Neural progenitor cell (in vitro differentiated cells): ENCODE measurements at regions not wholly inside any gene's neighbourhood (a gene's known extent, or its start where the extent isn't known, plus 50 kb on each side); places are given as distances from the start of the nearest gene placed in this dataset.

ENCODE experiments used
- DNase-seq: peaks from one replicate; pipeline ENCODE4 v3.0.0-alpha.2; 2016; ENCODE audit warnings: low spot score
- H2AFZ ChIP-seq: fragments of 200-600 bp; sonication (generic); replicated peaks from 2 replicates; pipeline ENCODE4 v1.6.1; 2016; ENCODE audit warnings: antibody characterized with exemption
- H3F3A ChIP-seq: fragments of 200-600 bp; sonication (generic); 2 replicates; pipeline ENCODE4 v1.6.1; 2016; ENCODE audit warnings: antibody characterized with exemption, low read depth
- H3K27ac ChIP-seq: fragments of 200-600 bp; sonication (generic); 2 replicates; pipeline ENCODE4 v1.5.1; 2016; ENCODE audit warnings: mild to moderate bottlenecking
- H3K27me3 ChIP-seq: fragments of 200-600 bp; sonication (generic); 2 replicates; pipeline ENCODE4 v1.6.1; 2016; ENCODE audit warnings: mild to moderate bottlenecking, moderate library complexity
- H3K36me3 ChIP-seq: fragments of 200-600 bp; sonication (generic); 2 replicates; pipeline ENCODE4 v1.5.1; 2016
- H3K4me1 ChIP-seq: fragments of 200-600 bp; sonication (generic); 2 replicates; pipeline ENCODE4 v1.6.1; 2016; ENCODE audit warnings: mixed run types
- H3K4me2 ChIP-seq: fragments of 200-600 bp; sonication (generic); 2 replicates; pipeline ENCODE4 v1.6.1; 2016
- H3K4me3 ChIP-seq: fragments of 200-600 bp; sonication (generic); 2 replicates; pipeline ENCODE4 v1.5.1; 2016
- H3K79me2 ChIP-seq: fragments of 200-600 bp; sonication (generic); 2 replicates; pipeline ENCODE4 v1.6.1; 2016; ENCODE audit warnings: low read depth
- H3K9ac ChIP-seq: fragments of 200-600 bp; sonication (generic); 2 replicates; pipeline ENCODE4 v1.6.1; 2016
- H3K9me3 ChIP-seq: fragments of 200-600 bp; sonication (generic); 2 replicates; pipeline ENCODE4 v1.5.1; 2016; ENCODE audit warnings: low read depth
- H4K20me1 ChIP-seq: fragments of 200-600 bp; sonication (generic); 2 replicates; pipeline ENCODE4 v1.6.1; 2016; ENCODE audit warnings: low read depth
- H3K27ac Mint-ChIP-seq: 3 replicates; pipeline ENCODE4 v1.8.0; 2021; ENCODE audit warnings: mixed read lengths
- H3K27me3 Mint-ChIP-seq: 2 replicates; pipeline ENCODE4 v1.8.0; 2022; ENCODE audit warnings: low read depth, mild to moderate bottlenecking, inconsistent platforms, moderate library complexity, mixed read lengths; ENCODE audit not compliant: insufficient read depth
- H3K36me3 Mint-ChIP-seq: 3 replicates; pipeline ENCODE4 v1.8.0; 2021; ENCODE audit warnings: mixed read lengths
- H3K4me1 Mint-ChIP-seq: 3 replicates; pipeline ENCODE4 v1.8.0; 2021; ENCODE audit warnings: mixed read lengths
- H3K4me3 Mint-ChIP-seq: 3 replicates; pipeline ENCODE4 v1.8.0; 2021; ENCODE audit warnings: mild to moderate bottlenecking, moderate library complexity, mixed read lengths
- H3K9me3 Mint-ChIP-seq: 3 replicates; pipeline ENCODE4 v1.8.0; 2020; ENCODE audit warnings: mixed read lengths
- EZH2 ChIP-seq: fragments of 200-600 bp; sonication (generic); IDR thresholded peaks from 2 replicates; pipeline ENCODE4 v1.6.1; 2017; ENCODE audit warnings: antibody characterized with exemption, mild to moderate bottlenecking, moderate library complexity
- EZH2phosphoT487 ChIP-seq: fragments of 200-600 bp; sonication (generic); IDR thresholded peaks from 2 replicates; pipeline ENCODE4 v1.6.1; 2017; ENCODE audit warnings: antibody characterized with exemption
- TF ChIP-seq, protein P1 (sequence below): fragments of 200-600 bp; sonication (generic); IDR thresholded peaks from 2 replicates; pipeline ENCODE4 v1.5.1; 2017; ENCODE audit warnings: antibody characterized with exemption, mild to moderate bottlenecking

- Histone ChIP-seq H3K79me2 (no peaks in the 10 kb centered on the region), H3K9ac (no peak overlapping the region), H4K20me1 (no peaks in the 10 kb centered on the region), H3K36me3 (no peaks in the 10 kb centered on the region), H3K4me1 (peaks cover 25% of the 10 kb centered on the region), H3K4me2 (no peak overlapping the region), H2AFZ (no peak overlapping the region), H3F3A (peaks cover 18% of the 10 kb centered on the region), H3K4me3 (no peak overlapping the region), H3K27ac (no peak overlapping the region), H3K9me3 (no peaks in the 10 kb centered on the region), H3K27me3 (no peaks in the 10 kb centered on the region)
- H3K4me3 Mint-ChIP-seq = no peak overlapping the region
- H3K27me3 Mint-ChIP-seq = no peaks in the 10 kb centered on the region
- no peak for DNase-seq
- no peaks in the 10 kb centered on the region for H3K36me3 Mint-ChIP-seq
- peaks cover 25% of the 10 kb centered on the region for H3K4me1 Mint-ChIP-seq
- peaks cover 3% of the 10 kb centered on the region for H3K9me3 Mint-ChIP-seq
- TF ChIP-seq, protein P1, sequence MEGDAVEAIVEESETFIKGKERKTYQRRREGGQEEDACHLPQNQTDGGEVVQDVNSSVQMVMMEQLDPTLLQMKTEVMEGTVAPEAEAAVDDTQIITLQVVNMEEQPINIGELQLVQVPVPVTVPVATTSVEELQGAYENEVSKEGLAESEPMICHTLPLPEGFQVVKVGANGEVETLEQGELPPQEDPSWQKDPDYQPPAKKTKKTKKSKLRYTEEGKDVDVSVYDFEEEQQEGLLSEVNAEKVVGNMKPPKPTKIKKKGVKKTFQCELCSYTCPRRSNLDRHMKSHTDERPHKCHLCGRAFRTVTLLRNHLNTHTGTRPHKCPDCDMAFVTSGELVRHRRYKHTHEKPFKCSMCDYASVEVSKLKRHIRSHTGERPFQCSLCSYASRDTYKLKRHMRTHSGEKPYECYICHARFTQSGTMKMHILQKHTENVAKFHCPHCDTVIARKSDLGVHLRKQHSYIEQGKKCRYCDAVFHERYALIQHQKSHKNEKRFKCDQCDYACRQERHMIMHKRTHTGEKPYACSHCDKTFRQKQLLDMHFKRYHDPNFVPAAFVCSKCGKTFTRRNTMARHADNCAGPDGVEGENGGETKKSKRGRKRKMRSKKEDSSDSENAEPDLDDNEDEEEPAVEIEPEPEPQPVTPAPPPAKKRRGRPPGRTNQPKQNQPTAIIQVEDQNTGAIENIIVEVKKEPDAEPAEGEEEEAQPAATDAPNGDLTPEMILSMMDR = no peak
- TF ChIP-seq EZH2phosphoT487 (no peak), EZH2 (no peak)
- no peak overlapping the region for H3K27ac Mint-ChIP-seq
Observed at GRCh38 chr9:2355697-2355983, 265.9 kb upstream of the VLDLR start.

DNA sequence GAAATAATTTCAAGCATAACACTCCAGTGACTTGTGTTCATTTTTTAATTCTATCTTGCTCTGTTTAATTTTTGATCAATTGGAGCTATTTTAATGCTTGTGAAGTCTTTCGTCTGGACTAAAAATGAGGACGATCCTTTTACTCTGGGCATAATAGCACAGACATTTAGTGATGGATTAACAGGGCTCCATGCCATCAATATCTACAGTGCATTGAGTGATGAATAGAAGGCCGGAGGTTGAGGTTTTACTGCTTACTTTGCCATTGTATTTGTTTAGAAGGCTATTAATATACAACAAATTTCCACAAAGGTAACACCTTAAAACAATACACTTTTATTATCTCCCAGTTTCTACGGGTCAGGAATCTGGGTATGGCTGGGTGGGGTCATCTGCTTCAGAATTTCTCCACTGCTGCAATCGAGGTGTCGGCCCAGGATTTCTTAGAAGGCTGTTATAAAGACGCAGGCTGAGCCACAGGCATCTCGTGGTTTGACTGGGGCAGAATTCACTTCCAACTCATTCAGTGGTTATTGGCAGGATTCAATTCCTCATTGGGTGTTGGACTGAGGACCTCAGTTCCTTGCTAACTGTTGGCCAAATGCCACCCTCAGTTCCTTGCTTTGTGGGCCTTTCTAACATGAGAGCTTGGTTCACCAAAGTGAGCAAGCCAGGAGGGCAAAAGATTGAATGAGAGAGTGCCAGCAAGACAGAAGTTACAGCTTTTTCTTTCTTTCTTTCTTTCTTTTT is 265.4 kb upstream of the VLDLR start:
- Mint-ChIP-seq H3K36me3 (no peaks in the 10 kb centered on the region), H3K27me3 (no peaks in the 10 kb centered on the region), H3K4me1 (peaks cover 25% of the 10 kb centered on the region), H3K27ac (no peak overlapping the region), H3K9me3 (peaks cover 3% of the 10 kb centered on the region), H3K4me3 (no peak overlapping the region)
- no peaks in the 10 kb centered on the region for H3K9me3 ChIP-seq
- H3K9ac ChIP-seq = no peak overlapping the region
- no peaks in the 10 kb centered on the region for H3K27me3 ChIP-seq
- no peak overlapping the region for H3K4me3 ChIP-seq
- no peaks in the 10 kb centered on the region for H3K79me2 ChIP-seq
- H4K20me1 ChIP-seq = no peaks in the 10 kb centered on the region
- no peak overlapping the region for H3K27ac ChIP-seq
- H3K4me1 ChIP-seq = peaks cover 30% of the 10 kb centered on the region
- no peak overlapping the region for H3K4me2 ChIP-seq
- no peaks in the 10 kb centered on the region for H3K36me3 ChIP-seq
- TF ChIP-seq EZH2 (no peak), EZH2phosphoT487 (no peak)
- TF ChIP-seq, protein P1 = no peak
- no peak for DNase-seq
- H2AFZ ChIP-seq = no peak overlapping the region
- H3F3A ChIP-seq = peaks cover 19% of the 10 kb centered on the region

DNA sequence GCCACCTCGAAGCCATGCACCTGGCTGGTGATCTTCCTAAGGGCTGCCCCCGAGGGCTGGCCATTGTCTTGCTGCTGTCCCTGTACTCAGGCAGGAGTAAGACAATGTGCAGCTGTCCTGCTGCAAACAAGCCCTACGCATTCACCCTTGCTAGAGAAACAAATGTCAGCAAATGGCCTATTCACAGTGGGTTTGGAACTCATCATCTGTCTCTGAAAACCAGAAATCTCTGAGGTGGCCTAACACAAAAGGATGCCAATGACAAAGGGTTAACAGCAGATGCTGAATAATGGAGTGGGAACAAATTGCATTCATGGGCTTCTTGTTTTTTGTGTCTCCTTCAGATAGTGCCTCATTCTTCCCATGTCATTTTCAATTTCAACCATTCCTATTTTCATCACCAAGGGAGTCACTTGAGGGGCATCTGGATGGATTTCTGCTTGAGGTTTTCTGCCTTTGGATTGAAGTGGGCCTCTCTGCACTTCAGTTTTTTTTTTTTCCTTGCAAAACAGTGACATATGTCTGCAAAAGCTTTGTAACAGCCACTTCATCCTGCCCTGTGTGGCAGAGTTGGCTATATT is 261.6 kb upstream of the VLDLR start:
- TF ChIP-seq, protein P1 = no peak
- no peak for TF ChIP-seq EZH2
- no peak for TF ChIP-seq EZH2phosphoT487
- peaks cover 2% of the 10 kb centered on the region for H3K27me3 Mint-ChIP-seq
- peaks cover 24% of the 10 kb centered on the region for H3K4me1 Mint-ChIP-seq
- H4K20me1 ChIP-seq = no peaks in the 10 kb centered on the region
- H2AFZ ChIP-seq = no peak overlapping the region
- H3K36me3 ChIP-seq = no peaks in the 10 kb centered on the region
- no peaks in the 10 kb centered on the region for H3K79me2 ChIP-seq
- no peaks in the 10 kb centered on the region for H3K36me3 Mint-ChIP-seq
- no peak overlapping the region for H3K27ac Mint-ChIP-seq
- no peaks in the 10 kb centered on the region for H3K9me3 ChIP-seq
- DNase-seq = peak; percentile 66
- H3K4me3 Mint-ChIP-seq = no peak overlapping the region
- peaks cover 39% of the 10 kb centered on the region for H3K4me1 ChIP-seq
- peak overlapping the region; percentile 48 for H3K4me2 ChIP-seq
- peak overlapping the region; percentile 6 for H3K4me3 ChIP-seq
- H3K27me3 ChIP-seq = no peaks in the 10 kb centered on the region
- peaks cover 3% of the 10 kb centered on the region for H3K9me3 Mint-ChIP-seq
- peaks cover 19% of the 10 kb centered on the region for H3F3A ChIP-seq
- no peak overlapping the region for H3K9ac ChIP-seq
- peak overlapping the region; percentile 88 for H3K27ac ChIP-seq
